Fibroblast of lung (primary cell): ENCODE measurements at regions not wholly inside any gene's neighbourhood (a gene's known extent, or its start where the extent isn't known, plus 50 kb on each side); places are given as distances from the start of the nearest gene placed in this dataset.

Source experiments
- EZH2 ChIP-seq: IDR thresholded peaks from 2 replicates; pipeline ENCODE4 v1.5.1; 2012; ENCODE audit warnings: low read length, control low read depth, mild to moderate bottlenecking; ENCODE audit errors: missing control alignments
- TF ChIP-seq, protein P1 (sequence below), 2 donors: IDR thresholded peaks in 1 of 2; conservative IDR thresholded peaks in 1 of 2; 1 replicate in 1 of 2; 2 replicates in 1 of 2; pipeline ENCODE4 v1.5.1; 2011 to 2012; ENCODE audit warnings: low read length in 2 of 2, control low read depth in 1 of 2, inconsistent platforms in 1 of 2, low read depth in 1 of 2, mild to moderate bottlenecking in 1 of 2

DNA sequence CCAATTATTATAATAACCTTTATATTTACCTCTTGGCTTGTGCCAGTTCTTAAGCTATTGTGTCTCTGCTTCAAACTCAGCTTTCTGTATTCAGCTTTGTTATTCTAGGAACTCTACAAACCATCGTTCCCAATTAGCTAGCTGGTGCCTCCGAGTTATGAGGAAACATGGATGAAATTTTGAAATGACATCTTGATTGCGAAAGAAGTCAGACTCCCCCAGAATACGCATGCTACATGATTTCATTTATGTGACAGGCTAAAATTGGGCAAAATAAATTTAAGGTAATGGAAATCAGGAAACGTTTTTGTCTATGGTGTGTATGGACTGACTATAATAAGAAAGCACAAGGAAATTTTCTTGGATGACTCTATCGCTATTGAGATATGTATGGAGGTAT, 256.8 kb upstream of the NCAM2 start:
- TF ChIP-seq, protein P1, sequence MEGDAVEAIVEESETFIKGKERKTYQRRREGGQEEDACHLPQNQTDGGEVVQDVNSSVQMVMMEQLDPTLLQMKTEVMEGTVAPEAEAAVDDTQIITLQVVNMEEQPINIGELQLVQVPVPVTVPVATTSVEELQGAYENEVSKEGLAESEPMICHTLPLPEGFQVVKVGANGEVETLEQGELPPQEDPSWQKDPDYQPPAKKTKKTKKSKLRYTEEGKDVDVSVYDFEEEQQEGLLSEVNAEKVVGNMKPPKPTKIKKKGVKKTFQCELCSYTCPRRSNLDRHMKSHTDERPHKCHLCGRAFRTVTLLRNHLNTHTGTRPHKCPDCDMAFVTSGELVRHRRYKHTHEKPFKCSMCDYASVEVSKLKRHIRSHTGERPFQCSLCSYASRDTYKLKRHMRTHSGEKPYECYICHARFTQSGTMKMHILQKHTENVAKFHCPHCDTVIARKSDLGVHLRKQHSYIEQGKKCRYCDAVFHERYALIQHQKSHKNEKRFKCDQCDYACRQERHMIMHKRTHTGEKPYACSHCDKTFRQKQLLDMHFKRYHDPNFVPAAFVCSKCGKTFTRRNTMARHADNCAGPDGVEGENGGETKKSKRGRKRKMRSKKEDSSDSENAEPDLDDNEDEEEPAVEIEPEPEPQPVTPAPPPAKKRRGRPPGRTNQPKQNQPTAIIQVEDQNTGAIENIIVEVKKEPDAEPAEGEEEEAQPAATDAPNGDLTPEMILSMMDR (conservative IDR thresholded peaks at IDR 0.05 in 1 of 2, IDR thresholded peaks at IDR 0.05 in 1 of 2; ENCODE audit: low read depth in 1 of 2, low read length in 2 of 2): no peak
- TF ChIP-seq EZH2: no peak
